Central memory CD4-positive, alpha-beta T cell (primary cell): ENCODE measurements at regions not wholly inside any gene's neighbourhood (a gene's known extent, or its start where the extent isn't known, plus 50 kb on each side); places are given as distances from the start of the nearest gene placed in this dataset.
"Not testable (repeated sequence)": the region's sequence is repeated elsewhere in the genome, so short reads cannot be mapped to it uniquely, and the experiment has no call there.

ENCODE experiments used
- DNase-seq: peaks from one replicate; pipeline ENCODE4 v3.0.0; 2022

GRCh38 chr17:77786740-77787505 is 171.6 kb upstream of the TNRC6C start:
- no peak for DNase-seq

- DNase-seq: no peak
These were observed 168.2 kb upstream of the TNRC6C start for GRCh38 chr17:77790143-77790829.

- DNase-seq: no peak
These were observed 165.9 kb upstream of the TNRC6C start for GRCh38 chr17:77792626-77793025.

DNA sequence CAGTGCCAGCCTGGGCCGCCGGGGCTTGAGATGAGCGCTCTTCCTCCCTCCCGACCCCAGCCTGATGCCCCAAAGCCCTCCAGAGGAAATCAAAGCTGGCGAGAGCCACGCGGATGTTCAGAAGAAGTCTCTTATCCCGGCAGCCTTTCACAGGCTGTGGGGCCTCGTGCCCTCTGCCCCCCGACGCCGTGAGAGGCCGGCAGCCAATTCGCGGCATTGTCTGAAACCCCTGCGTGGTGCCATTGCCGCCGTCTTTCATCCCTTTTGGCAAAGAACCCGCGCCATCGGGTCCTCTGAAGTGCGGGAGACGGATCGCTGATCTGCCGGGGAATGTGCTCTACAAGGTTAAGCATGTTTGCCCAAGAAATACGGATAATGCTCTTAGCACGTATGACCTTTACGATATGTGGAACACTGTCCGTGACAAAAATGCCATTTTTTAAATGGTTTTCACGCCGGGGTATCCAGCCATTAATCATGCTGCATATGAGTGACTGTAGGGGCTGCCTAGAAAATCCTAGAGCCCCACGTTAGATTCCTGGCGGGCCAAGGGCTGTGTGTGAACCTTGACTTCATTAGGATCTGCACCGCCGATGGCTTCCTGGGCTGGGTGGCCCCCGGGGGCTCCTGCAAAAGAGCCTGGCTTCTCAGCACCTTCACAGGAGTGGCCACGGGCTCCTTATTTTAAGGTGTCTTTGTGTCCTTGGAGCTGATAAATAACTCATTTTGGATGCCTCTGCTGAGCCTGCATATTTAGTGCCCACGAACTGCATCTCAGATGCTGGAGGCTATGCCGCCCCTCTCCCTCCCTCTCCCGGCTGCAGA is 165.1 kb upstream of the TNRC6C start:
- no peak for DNase-seq

- DNase-seq: no peak
These were observed 164.6 kb upstream of the TNRC6C start for GRCh38 chr17:77793971-77794235.

GRCh38 chr17:77794846-77795245 is 163.7 kb upstream of the TNRC6C start:
- DNase-seq: no peak

GRCh38 chr17:77795685-77796084 is 162.8 kb upstream of the TNRC6C start:
- DNase-seq: no peak

GRCh38 chr17:77796176-77796860 is 162.2 kb upstream of the TNRC6C start:
- no peak for DNase-seq

DNA sequence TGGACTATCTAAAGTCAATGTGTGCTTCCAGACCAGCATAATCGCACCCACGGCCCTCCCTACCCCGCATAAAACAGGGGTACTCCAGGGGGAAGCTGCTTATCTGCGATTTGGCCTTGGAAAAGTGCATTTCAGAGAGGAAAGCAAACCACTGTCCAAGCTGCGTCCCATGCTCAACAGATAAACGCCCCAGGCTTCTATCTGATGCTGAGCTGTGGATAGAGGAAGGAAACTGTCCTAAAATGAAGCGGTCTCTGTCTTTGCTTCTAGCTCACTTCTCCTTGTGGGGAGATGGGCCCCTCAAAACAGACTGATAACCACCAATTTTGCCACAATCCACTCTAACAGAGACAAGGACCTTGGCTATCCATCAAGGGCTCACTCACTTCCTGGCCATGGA is 160.5 kb upstream of the TNRC6C start:
- DNase-seq: no peak

DNA sequence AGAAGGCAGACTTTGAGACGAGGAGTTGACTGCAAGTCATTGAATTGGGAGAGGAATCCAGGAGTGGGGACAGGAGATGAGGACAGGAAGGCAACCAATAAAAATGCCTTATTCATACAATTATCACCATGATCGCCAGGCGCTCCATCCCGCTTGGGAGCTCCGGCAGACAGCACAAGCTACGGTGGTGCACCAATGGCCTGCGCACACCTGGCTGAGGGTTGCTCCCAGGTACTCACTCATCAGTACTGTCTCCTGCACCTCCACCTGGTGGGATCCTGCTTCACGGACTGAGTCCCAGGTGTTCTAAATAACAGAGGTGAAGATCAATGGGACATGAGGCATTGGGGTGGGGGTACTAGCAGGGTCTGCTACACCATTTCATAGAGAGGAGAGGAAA is 160.0 kb upstream of the TNRC6C start:
- no peak for DNase-seq

DNA sequence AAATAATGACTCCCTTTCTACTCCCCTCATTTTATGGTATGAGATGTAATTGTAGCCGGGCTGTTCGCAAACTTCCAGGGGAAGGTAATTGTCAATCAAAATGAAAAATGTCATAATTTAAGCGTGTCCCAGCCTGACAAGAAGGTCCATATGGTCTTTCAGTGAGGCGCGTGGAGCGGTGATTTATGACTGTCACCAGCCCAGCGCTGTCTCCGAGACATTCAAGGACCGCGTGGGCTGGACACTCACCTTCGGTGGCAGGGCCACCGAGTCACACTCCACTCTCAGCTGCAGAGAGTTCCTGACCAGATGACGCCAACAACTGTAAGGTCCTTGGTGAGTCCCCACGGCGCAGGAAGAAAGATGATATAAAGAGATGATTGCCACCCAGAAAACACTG is 157.7 kb upstream of the TNRC6C start:
- no peak for DNase-seq

DNA sequence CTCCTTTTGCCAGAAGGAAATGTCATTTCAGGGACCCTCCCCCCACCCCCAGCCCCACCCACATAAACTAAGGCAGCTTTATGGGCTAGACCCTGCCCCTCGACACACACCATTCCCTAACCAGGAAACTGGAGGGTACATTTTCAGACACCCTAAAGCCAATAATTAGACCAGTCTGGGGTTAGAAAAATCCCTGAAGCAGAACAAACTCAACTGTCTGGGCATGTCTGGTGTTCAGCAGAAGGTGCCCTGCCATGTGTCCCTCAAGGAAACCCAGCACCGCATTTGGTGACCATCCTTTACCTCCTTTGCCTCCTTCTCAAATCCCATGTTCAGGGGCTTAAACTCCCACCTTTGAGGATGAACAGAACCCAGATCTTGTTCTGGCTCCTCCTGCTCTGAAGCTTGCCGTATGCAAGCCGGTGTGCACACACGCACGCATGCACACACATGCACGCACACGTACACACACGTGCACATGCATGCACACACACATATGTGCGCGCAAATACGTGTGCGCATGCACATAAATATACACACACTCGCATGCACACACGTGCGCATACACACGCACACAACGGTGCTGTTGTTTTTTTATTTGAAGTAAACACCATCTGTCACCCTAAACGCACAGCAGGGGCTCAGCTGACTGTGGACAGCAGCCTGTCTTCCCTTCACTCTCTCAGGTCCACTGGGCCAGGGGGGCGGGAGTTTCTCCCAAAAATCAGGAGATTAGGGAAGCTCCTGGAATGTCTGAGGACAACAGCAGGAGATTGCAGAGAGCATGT is 156.8 kb upstream of the TNRC6C start:
- DNase-seq: no peak

GRCh38 chr17:77802333-77802615 is 156.2 kb upstream of the TNRC6C start:
- no peak for DNase-seq

- DNase-seq: no peak
These were observed 155.7 kb upstream of the TNRC6C start for GRCh38 chr17:77802811-77803220.

- DNase-seq: no peak
These were observed 154.8 kb upstream of the TNRC6C start for GRCh38 chr17:77803726-77804125.

- no peak for DNase-seq
These were observed 153.6 kb upstream of the TNRC6C start for GRCh38 chr17:77804796-77805426.

DNA sequence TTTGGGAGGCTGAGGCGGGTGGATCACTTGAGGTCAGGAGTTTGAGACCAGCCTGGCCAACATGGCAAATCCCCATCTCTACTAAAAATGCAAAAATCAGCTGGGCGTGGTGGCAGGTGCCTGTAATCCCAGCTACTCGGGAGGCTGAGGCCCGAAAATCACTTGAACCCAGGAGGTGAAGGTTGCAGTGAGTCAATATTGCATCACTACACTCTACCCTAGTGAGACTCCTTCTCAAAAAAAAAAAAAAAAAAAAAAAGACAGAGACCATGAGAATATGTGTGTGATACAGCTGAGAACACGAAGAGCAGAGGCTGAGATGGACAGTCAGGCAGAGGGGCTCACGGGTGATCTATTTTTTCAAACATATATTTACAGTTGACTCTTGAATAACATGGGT is 152.5 kb upstream of the TNRC6C start:
- DNase-seq: not testable (repeated sequence)

GRCh38 chr17:77807051-77807745 is 151.3 kb upstream of the TNRC6C start:
- DNase-seq: no peak

- DNase-seq: no peak
These were observed 150.6 kb upstream of the TNRC6C start for GRCh38 chr17:77807746-77808441.

DNA sequence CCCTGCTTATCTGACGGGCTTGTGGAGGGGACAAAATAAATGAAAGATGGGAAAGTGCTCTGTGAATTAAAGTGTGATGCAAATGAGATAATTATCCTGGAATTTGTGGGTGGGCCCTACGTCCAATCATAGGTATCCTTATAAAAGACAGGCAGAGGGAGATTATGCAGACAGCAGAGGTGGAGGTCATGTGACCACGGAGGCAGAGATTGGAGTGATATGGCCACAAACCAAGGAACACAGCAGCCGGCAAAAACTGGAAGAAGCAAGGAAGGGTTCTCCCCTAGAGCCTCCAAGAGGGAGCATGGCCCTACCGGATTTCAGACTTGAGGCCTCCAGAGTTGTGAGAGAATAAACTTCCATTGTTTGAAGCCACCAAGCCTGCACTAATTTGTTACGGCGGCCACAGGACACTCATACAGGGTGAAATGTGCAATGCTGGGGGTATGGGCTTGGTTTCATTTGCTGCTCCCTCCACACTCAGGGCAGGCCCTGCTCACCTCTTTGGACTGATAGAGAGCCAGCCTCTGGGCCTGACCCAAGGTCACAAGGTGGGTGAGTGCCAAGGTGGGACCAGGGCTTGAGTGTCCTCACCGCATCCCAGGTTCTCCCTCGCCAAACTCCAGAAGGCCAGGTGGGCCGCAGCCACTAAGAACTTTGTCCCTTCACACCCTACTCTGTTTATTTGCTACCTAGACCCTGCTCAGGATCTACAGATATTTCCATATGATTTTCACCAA is 149.6 kb upstream of the TNRC6C start:
- no peak for DNase-seq
